Colonic mucosa (tissue), 4 donors: ENCODE measurements at regions not wholly inside any gene's neighbourhood (a gene's known extent, or its start where the extent isn't known, plus 50 kb on each side); places are given as distances from the start of the nearest gene placed in this dataset.

Experiments
- DNase-seq: peaks from one replicate; pipeline ENCODE4 v3.0.0-alpha.2; 2020
- H3K27ac ChIP-seq: fragments of 200-600 bp; one replicate; pipeline ENCODE4 v1.8.0; 2021
- H3K27me3 ChIP-seq: fragments of 200-600 bp; one replicate; pipeline ENCODE4 v1.8.0; 2021
- H3K36me3 ChIP-seq: fragments of 200-600 bp; one replicate; pipeline ENCODE4 v1.8.0; 2021
- H3K4me1 ChIP-seq: fragments of 200-600 bp; one replicate; pipeline ENCODE4 v1.8.0; 2021; ENCODE audit warnings: mild to moderate bottlenecking
- H3K4me3 ChIP-seq: fragments of 200-600 bp; one replicate; pipeline ENCODE4 v1.8.0; 2021
- H3K9ac ChIP-seq, 2 donors: one replicate each; pipeline ENCODE4 v1.7.0; 2013; ENCODE audit warnings: control low read depth in 2 of 2, low read depth in 2 of 2, low read length in 2 of 2
- H3K9me3 ChIP-seq: fragments of 200-600 bp; one replicate; pipeline ENCODE4 v1.8.0; 2021
- intact Hi-C: fragments of 100-400 bp; cut with DNase I; formaldehyde crosslinking; loops from one replicate; pipeline ENCODE4 v1.14.1; 2022
- TF ChIP-seq, protein P1 (sequence below): fragments of 200-600 bp; IDR thresholded peaks from one replicate; pipeline ENCODE4 v1.8.0; 2022; ENCODE audit warnings: antibody characterized with exemption, mild to moderate bottlenecking
- donor health status: healthy.
- donor health status: DM: no; HTN: no; CAD: no.
- donor health status: DM: no; HTN: no; CAD: no.

DNA sequence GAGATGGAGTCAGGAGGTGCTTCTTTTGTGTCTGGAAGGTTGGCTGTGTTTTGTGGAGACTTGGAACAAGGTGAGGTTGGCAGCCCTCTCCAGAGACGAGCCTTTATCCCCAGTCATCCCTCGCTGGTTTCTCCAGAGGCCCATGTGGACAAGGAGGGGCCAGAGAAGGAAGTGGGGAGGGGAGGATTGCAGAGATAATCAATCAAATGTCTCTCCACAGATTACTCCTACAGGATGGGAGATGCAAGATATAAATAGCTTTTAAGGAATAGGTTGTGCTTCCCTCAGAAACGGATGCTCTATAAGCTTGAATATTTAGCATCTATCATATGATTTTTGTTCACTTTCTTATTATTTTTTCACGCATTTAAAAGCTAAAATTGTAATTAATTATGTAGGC, 70.4 kb upstream of the VWDE start:
- intact Hi-C loops: no loop called here
- DNase-seq: no peak
- TF ChIP-seq, protein P1, sequence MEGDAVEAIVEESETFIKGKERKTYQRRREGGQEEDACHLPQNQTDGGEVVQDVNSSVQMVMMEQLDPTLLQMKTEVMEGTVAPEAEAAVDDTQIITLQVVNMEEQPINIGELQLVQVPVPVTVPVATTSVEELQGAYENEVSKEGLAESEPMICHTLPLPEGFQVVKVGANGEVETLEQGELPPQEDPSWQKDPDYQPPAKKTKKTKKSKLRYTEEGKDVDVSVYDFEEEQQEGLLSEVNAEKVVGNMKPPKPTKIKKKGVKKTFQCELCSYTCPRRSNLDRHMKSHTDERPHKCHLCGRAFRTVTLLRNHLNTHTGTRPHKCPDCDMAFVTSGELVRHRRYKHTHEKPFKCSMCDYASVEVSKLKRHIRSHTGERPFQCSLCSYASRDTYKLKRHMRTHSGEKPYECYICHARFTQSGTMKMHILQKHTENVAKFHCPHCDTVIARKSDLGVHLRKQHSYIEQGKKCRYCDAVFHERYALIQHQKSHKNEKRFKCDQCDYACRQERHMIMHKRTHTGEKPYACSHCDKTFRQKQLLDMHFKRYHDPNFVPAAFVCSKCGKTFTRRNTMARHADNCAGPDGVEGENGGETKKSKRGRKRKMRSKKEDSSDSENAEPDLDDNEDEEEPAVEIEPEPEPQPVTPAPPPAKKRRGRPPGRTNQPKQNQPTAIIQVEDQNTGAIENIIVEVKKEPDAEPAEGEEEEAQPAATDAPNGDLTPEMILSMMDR: no peak
- H3K27me3 ChIP-seq: no peaks in the 10 kb centered on the region
- no peaks in the 10 kb centered on the region for H3K9me3 ChIP-seq
- H3K36me3 ChIP-seq: no peaks in the 10 kb centered on the region
- no peak overlapping the region for H3K9ac ChIP-seq
- H3K4me1 ChIP-seq: no peaks in the 10 kb centered on the region
- no peak overlapping the region for H3K27ac ChIP-seq
- no peak overlapping the region for H3K4me3 ChIP-seq

DNA sequence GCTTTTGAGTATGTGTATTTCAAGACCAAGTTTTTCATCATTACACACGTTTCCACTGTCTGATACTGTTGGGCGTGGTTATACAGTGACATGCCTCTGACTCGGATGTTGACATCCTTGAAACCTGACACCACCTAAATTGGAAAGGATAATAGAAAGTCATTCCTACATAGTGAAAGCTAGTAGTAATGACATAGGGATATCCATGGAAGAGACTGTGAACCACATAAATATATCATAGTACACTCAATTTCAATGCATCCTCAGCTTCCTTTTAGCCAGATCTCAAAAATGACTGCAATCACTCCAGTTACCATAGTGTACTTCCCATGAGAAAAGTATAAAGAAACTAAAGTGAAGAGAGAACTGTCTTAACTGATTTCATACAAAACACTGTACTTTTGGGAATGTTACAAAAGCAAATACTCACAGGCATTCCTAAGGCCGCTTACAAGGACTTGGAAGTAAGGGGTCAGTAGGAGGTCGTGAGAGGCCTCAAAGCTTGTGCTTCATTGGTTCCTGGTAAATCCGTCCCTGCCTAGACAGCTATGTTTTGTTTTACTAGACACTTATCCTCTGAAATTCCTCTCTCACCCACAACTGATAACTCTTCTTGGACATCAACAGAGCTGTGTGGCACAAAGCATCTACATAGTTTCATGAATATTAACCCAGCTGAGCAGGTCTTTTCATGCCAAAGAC, 71.8 kb upstream of the VWDE start:
- no peak for DNase-seq
- intact Hi-C loops: no loop called here
- Histone ChIP-seq H3K27me3 (no peaks in the 10 kb centered on the region), H3K4me3 (no peak overlapping the region), H3K4me1 (no peaks in the 10 kb centered on the region), H3K9me3 (no peaks in the 10 kb centered on the region), H3K27ac (no peak overlapping the region), H3K36me3 (no peaks in the 10 kb centered on the region), H3K9ac (no peak overlapping the region)
- TF ChIP-seq, protein P1: no peak

DNA sequence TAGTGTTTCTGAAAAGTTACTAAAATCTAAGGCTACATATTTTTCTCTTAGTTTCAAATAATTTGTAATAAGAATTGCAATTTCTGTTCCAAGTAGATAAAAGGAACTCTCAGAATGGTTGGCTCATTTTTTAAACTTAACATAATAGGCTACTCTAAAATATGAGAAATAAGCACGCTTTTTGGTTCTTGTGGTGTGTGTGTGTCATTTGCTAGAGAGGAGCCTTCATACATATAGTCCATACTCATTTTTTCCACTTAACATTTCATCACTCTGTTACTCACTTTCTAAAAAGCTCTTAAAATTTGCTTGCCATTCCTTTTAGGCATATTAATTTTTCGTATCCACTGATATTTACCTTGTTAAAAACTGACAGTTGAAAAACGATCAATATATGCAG, 74.0 kb upstream of the VWDE start:
- H3K36me3 ChIP-seq: no peaks in the 10 kb centered on the region
- H3K9me3 ChIP-seq: no peaks in the 10 kb centered on the region
- H3K4me1 ChIP-seq: no peaks in the 10 kb centered on the region
- H3K4me3 ChIP-seq: no peak overlapping the region
- intact Hi-C loops: no loop called here
- H3K27me3 ChIP-seq: no peaks in the 10 kb centered on the region
- TF ChIP-seq, protein P1: no peak
- no peak for DNase-seq
- H3K9ac ChIP-seq: no peak overlapping the region
- H3K27ac ChIP-seq: no peak overlapping the region

DNA sequence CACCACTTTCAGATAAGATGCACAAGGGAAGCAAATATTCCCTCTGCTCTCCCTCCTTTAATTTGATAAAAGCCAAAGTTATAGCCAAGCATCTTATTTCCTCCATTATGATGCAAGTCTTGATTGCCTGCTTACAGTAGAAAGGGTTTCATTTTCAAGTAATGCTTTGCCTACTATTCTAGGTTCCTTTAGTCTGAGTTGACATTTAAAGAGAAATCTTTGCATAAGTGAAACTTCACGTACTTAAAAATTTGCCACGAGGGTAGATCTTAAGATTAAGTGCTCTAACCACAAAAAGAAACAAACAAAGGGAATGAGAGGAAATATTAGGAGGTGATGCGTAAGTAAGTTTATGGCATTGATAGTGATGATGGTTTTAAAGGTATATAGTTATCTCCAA, 78.1 kb upstream of the VWDE start:
- Histone ChIP-seq H3K36me3 (no peaks in the 10 kb centered on the region), H3K9me3 (no peaks in the 10 kb centered on the region), H3K27me3 (no peaks in the 10 kb centered on the region), H3K4me3 (no peak overlapping the region), H3K9ac (no peak overlapping the region), H3K4me1 (no peaks in the 10 kb centered on the region), H3K27ac (no peak overlapping the region)
- intact Hi-C loops: no loop called here
- TF ChIP-seq, protein P1: no peak
- DNase-seq: no peak

DNA sequence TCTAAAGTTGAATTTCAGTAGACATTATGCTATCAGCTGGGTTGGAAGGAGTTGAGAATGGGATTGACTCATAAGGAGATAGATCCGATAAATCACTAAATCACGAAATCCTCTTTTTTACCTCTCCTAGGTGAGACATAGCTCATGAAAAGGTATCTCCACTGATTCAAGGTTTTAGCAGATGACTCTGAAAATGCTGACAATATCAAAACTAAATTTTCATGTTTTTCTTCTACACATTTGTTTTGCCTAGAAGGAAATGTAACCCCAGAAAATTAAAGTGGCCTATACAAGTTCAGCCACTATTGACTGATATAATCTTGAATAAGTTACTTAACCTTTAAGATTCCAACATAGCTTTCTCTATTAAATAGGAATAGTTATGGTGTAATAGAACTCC, 82.2 kb upstream of the VWDE start:
- Histone ChIP-seq H3K4me1 (no peaks in the 10 kb centered on the region), H3K27ac (no peak overlapping the region), H3K9ac (no peak overlapping the region), H3K9me3 (no peaks in the 10 kb centered on the region), H3K36me3 (no peaks in the 10 kb centered on the region), H3K27me3 (no peaks in the 10 kb centered on the region), H3K4me3 (no peak overlapping the region)
- no peak for DNase-seq
- TF ChIP-seq, protein P1: no peak
- intact Hi-C loops: loop anchor here (5.0 kb wide), 1 partner anchor 94 kb away; no protein-coding TSS in a partner anchor
